ENCODE measurements at regions not wholly inside any gene's neighbourhood (a gene's known extent, or its start where the extent isn't known, plus 50 kb on each side); places are given as distances from the start of the nearest gene placed in this dataset.

DNA sequence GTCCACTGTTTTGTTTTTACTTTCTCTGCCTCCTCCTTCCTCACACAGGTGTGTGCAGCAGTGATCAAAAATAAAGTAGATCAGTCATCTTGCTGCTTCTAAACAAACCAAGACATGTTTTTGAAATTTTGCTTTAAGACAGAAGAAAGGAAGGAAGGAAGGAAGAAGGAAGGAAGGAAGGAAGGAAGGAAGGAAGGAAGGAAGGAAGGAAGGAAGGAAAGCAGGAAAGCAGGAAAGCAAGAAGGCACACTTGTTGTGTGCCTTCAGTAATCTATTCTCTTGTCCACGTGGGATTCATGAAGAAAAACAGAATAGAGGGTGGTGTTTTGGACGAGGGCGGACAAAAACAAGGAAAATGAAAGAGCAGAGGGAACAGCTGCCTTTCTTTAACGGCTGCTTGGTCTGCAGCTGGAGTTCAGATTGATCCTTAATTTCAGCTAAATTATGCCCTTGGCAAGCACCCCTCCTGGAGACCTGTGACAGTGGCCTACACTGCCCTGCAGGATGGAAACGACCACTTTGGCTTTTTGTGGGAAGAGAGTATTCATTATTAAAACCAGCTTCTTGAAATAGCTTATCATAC, 188.5 kb upstream of the IRX3 start:
- TF ChIP-seq, protein P1, sequence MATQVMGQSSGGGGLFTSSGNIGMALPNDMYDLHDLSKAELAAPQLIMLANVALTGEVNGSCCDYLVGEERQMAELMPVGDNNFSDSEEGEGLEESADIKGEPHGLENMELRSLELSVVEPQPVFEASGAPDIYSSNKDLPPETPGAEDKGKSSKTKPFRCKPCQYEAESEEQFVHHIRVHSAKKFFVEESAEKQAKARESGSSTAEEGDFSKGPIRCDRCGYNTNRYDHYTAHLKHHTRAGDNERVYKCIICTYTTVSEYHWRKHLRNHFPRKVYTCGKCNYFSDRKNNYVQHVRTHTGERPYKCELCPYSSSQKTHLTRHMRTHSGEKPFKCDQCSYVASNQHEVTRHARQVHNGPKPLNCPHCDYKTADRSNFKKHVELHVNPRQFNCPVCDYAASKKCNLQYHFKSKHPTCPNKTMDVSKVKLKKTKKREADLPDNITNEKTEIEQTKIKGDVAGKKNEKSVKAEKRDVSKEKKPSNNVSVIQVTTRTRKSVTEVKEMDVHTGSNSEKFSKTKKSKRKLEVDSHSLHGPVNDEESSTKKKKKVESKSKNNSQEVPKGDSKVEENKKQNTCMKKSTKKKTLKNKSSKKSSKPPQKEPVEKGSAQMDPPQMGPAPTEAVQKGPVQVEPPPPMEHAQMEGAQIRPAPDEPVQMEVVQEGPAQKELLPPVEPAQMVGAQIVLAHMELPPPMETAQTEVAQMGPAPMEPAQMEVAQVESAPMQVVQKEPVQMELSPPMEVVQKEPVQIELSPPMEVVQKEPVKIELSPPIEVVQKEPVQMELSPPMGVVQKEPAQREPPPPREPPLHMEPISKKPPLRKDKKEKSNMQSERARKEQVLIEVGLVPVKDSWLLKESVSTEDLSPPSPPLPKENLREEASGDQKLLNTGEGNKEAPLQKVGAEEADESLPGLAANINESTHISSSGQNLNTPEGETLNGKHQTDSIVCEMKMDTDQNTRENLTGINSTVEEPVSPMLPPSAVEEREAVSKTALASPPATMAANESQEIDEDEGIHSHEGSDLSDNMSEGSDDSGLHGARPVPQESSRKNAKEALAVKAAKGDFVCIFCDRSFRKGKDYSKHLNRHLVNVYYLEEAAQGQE (IDR thresholded peaks at IDR 0.05; ENCODE audit: insufficient read depth in 1 of 2, low read depth in 2 of 2, low read length in 2 of 2), result no peak
- no peak for TF ChIP-seq SIN3A (IDR thresholded peaks at IDR 0.05; ENCODE audit: borderline replicate concordance, insufficient read depth, low read length)
- no peak for TF ChIP-seq FOXP2 (optimal IDR thresholded peaks at IDR 0.05; ENCODE audit: borderline replicate concordance, extremely low read depth, extremely low read length, insufficient read depth)
- no peak for TF ChIP-seq TAF1 (IDR thresholded peaks at IDR 0.05; ENCODE audit: borderline replicate concordance, insufficient read depth, low read length)
- no peak for TF ChIP-seq POLR2AphosphoS5 (IDR thresholded peaks at IDR 0.05; ENCODE audit: low read depth, low read length)

DNA sequence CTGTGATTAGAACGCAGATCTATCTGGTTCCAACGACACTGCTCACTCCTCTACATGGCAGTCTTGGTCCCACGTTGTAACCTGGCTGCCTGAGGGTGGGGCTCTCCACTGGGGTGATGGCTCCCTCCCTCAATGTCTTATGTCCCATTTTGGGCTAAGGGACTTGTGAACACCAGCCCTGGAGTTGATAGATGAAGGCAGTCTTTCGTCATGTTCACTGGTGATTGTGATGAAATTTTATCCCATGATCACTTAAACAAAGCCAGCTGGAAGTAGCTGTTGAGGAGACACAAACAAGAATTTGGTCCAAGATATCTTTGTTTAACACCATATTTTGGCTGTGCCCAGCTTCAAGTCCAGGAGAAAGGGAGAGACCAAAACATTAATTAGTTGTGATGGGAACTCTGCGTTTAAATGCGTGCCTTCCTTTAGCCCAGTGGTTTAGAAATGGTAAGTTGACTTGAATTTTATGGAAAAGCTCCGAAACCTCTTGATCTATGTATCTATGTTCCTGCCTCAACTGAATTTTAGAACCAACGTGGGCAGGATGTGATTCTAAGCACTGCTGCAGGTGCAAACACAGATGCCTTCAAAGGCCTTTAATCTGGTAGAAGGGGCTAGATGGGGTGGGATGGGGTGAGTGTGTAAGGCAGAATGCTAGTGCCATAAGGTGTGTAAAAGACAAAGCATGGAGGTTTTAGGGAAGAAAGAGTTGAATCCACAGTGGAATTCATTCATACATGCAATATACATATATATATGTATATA, 186.8 kb upstream of the IRX3 start:
- no peak for TF ChIP-seq FOXP2 (optimal IDR thresholded peaks at IDR 0.05; ENCODE audit: borderline replicate concordance, extremely low read depth, extremely low read length, insufficient read depth)
- TF ChIP-seq, protein P1 (IDR thresholded peaks at IDR 0.05; ENCODE audit: insufficient read depth in 1 of 2, low read depth in 2 of 2, low read length in 2 of 2), result no peak
- TF ChIP-seq POLR2AphosphoS5 (IDR thresholded peaks at IDR 0.05; ENCODE audit: low read depth, low read length), result no peak
- no peak for TF ChIP-seq SIN3A (IDR thresholded peaks at IDR 0.05; ENCODE audit: borderline replicate concordance, insufficient read depth, low read length)
- TF ChIP-seq TAF1 (IDR thresholded peaks at IDR 0.05; ENCODE audit: borderline replicate concordance, insufficient read depth, low read length), result no peak

DNA sequence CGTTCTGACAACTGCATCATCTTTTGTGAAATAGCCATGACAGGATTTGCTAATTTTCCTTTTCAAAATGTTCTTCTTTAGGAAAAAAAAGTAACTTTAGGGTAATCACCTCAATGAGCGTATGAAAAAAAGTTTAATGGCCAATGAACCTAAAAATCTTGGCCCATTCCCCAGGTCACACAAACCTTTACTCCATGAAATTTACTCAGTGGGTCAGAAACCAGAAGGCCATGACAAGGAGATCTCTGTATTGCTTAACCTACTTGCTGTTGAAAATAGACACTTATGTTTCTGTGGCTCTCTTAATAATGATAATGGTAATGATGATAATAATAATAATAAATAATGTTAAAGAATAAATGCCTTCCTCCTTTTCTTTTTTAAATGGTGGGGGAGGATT, 180.8 kb upstream of the IRX3 start:
- TF ChIP-seq SIN3A (IDR thresholded peaks at IDR 0.05; ENCODE audit: borderline replicate concordance, insufficient read depth, low read length) (no peak), POLR2AphosphoS5 (IDR thresholded peaks at IDR 0.05; ENCODE audit: low read depth, low read length) (no peak), TAF1 (IDR thresholded peaks at IDR 0.05; ENCODE audit: borderline replicate concordance, insufficient read depth, low read length) (no peak), FOXP2 (optimal IDR thresholded peaks at IDR 0.05; ENCODE audit: borderline replicate concordance, extremely low read depth, extremely low read length, insufficient read depth) (no peak)
- TF ChIP-seq, protein P1 (IDR thresholded peaks at IDR 0.05; ENCODE audit: insufficient read depth in 1 of 2, low read depth in 2 of 2, low read length in 2 of 2), result no peak

DNA sequence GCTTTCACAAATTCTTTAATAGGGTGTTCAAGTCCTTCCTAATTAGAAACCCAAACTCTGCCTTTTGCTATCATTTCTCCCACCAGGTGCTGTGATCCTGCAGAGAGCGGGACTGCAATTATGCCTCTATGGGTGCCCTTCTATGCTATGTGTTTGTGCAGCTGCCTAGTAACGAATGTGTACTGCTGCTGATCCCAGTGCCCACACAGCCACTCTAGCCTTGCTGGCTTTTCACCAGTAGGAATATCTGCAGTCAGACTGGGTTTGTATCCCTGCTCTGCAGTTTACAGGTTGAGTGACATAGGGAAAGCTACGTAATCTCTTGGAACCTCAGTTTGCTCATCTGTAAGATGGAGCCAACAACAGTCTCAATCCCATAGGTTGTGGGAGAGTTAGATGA, 179.6 kb upstream of the IRX3 start:
- TF ChIP-seq FOXP2 (optimal IDR thresholded peaks at IDR 0.05; ENCODE audit: borderline replicate concordance, extremely low read depth, extremely low read length, insufficient read depth) (no peak), TAF1 (IDR thresholded peaks at IDR 0.05; ENCODE audit: borderline replicate concordance, insufficient read depth, low read length) (no peak), POLR2AphosphoS5 (IDR thresholded peaks at IDR 0.05; ENCODE audit: low read depth, low read length) (no peak), SIN3A (IDR thresholded peaks at IDR 0.05; ENCODE audit: borderline replicate concordance, insufficient read depth, low read length) (no peak)
- TF ChIP-seq, protein P1 (IDR thresholded peaks at IDR 0.05; ENCODE audit: insufficient read depth in 1 of 2, low read depth in 2 of 2, low read length in 2 of 2), result no peak
